ENCODE measurements at regions not wholly inside any gene's neighbourhood (a gene's known extent, or its start where the extent isn't known, plus 50 kb on each side); places are given as distances from the start of the nearest gene placed in this dataset.

DNA sequence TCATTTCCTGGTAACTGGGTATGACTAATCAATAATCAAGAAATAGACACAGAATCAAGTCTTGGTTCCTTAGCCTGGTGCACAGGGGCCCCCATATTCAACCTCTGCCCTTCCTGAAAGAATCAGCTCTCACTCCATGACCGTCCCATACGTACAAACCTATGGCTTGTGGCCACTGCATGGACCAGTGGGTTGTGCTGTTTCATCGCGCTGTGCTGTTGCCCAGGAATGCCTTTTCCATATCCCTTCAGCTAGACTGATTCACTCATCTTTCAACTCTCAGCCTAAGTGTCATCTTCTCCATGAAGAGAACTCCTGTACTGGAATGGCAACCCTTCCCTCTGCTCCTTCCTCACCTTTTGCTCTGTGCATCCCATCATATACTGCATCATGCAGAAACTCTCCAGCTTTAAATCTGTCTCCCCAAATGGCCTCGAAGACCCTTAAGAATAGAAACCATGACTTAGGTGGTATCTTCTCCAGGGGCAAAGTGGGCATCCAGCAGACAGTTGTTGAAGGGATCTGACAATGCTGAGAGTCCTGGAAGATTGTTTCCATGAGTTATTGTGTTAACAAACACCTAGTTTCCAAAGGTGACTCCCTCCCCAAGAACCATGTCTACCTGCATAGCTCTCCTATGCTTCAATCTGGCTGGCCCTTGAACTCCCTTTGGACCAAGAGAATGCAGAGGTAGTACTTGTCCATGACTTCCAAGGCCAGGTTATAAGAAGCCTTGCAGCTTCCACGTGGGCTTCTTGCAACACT lies 180.8 kb downstream of the ACTL7B start:
- no peaks in the 10 kb centered on the region for H3K9me3 ChIP-seq
- DNase-seq: no peak
- no peaks in the 10 kb centered on the region for H3K36me3 ChIP-seq
- H3K27me3 ChIP-seq: no peaks in the 10 kb centered on the region
- H3K4me3 ChIP-seq: no peak overlapping the region
- H3K27ac ChIP-seq: no peak overlapping the region
- no peaks in the 10 kb centered on the region for H3K4me1 ChIP-seq
- TF ChIP-seq, protein P1, sequence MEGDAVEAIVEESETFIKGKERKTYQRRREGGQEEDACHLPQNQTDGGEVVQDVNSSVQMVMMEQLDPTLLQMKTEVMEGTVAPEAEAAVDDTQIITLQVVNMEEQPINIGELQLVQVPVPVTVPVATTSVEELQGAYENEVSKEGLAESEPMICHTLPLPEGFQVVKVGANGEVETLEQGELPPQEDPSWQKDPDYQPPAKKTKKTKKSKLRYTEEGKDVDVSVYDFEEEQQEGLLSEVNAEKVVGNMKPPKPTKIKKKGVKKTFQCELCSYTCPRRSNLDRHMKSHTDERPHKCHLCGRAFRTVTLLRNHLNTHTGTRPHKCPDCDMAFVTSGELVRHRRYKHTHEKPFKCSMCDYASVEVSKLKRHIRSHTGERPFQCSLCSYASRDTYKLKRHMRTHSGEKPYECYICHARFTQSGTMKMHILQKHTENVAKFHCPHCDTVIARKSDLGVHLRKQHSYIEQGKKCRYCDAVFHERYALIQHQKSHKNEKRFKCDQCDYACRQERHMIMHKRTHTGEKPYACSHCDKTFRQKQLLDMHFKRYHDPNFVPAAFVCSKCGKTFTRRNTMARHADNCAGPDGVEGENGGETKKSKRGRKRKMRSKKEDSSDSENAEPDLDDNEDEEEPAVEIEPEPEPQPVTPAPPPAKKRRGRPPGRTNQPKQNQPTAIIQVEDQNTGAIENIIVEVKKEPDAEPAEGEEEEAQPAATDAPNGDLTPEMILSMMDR (IDR thresholded peaks at IDR 0.05): no peak
- no peak for TF ChIP-seq POLR2A (IDR thresholded peaks at IDR 0.05)

DNA sequence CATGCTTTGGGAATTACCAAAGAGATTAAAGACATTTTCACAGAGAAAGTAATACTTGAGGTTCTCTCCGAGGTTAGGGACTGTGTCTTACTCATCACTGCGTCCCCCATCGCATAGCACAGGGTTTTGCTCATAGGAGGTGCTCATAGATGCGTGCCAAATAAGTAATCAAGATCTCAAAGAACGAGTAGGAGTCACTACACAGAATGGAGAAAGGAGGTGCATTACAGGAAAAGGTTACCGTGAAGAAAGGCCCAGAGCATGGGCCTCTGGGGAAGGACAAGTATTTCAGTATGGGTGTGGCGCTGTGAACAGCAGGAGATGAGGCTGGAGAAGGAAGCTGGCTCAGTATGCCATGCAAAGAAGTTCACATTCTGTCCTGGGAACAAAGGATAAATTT lies 182.4 kb downstream of the ACTL7B start:
- Histone ChIP-seq H3K9me3 (no peaks in the 10 kb centered on the region), H3K27ac (no peak overlapping the region), H3K4me3 (no peak overlapping the region), H3K36me3 (no peaks in the 10 kb centered on the region), H3K4me1 (no peaks in the 10 kb centered on the region), H3K27me3 (no peaks in the 10 kb centered on the region)
- no peak for DNase-seq
- TF ChIP-seq, protein P1 (IDR thresholded peaks at IDR 0.05): no peak
- TF ChIP-seq POLR2A (IDR thresholded peaks at IDR 0.05): no peak

GRCh38 chr9:108672475-108673190 lies 183.2 kb downstream of the ACTL7B start:
- no peak for DNase-seq
- H3K27ac ChIP-seq: no peak overlapping the region
- TF ChIP-seq POLR2A (IDR thresholded peaks at IDR 0.05): no peak
- TF ChIP-seq, protein P1 (IDR thresholded peaks at IDR 0.05): no peak
- H3K4me3 ChIP-seq: no peak overlapping the region
- no peaks in the 10 kb centered on the region for H3K36me3 ChIP-seq
- H3K9me3 ChIP-seq: no peaks in the 10 kb centered on the region
- H3K4me1 ChIP-seq: no peaks in the 10 kb centered on the region
- H3K27me3 ChIP-seq: no peaks in the 10 kb centered on the region

DNA sequence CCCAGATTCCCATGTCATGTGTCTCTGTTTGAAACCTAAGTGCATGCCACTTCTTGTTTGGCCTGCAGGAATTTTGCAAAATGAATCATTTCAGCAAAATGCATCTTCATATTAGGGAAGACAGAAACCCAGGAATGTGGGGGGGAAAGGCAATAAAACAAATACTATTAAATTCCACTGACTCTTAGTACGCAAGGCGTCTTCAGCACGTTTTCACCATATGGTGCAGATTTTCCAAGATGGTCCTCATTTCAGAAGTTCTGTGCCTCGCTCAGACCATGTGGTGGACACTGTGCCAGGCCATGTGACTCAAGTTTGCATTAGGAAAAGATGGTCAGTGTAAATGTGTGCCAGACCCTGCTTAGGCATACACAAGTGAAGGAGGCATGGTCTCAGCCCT lies 184.0 kb downstream of the ACTL7B start:
- no peaks in the 10 kb centered on the region for H3K4me1 ChIP-seq
- H3K27ac ChIP-seq: no peak overlapping the region
- TF ChIP-seq POLR2A (IDR thresholded peaks at IDR 0.05): no peak
- TF ChIP-seq, protein P1 (IDR thresholded peaks at IDR 0.05): no peak

DNA sequence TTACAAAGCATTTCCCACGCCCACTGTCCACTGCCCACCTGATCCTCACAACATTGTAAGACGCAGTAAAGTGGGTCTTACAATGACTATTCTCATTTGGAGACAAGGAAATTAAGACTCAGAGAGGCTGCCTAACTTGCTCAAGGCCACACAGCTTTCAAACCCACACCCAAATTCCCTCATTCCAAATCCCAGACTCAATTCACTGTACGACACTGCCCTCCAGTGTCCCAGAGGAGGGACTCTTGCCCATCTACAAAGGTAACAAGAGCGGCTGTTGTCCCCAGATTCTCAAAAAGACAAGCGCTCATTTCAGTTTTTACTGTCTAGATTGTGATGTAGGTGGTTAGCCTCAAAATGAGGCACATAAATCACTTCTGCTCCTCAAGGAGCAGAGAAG lies 184.6 kb downstream of the ACTL7B start:
- no peaks in the 10 kb centered on the region for H3K36me3 ChIP-seq
- H3K4me3 ChIP-seq: no peak overlapping the region
- no peak for DNase-seq
- no peaks in the 10 kb centered on the region for H3K9me3 ChIP-seq
- TF ChIP-seq, protein P1 (IDR thresholded peaks at IDR 0.05): no peak
- TF ChIP-seq POLR2A (IDR thresholded peaks at IDR 0.05): no peak
- no peak overlapping the region for H3K27ac ChIP-seq
- no peaks in the 10 kb centered on the region for H3K4me1 ChIP-seq
- H3K27me3 ChIP-seq: no peaks in the 10 kb centered on the region

More for the DNA sequence above, 184.0 kb downstream of the ACTL7B start:
- no peaks in the 10 kb centered on the region for H3K36me3 ChIP-seq
- no peak for DNase-seq
- H3K4me3 ChIP-seq: no peak overlapping the region
- no peaks in the 10 kb centered on the region for H3K9me3 ChIP-seq
- no peaks in the 10 kb centered on the region for H3K27me3 ChIP-seq
